DMS53 treated with DMSO at 0.1 percent for 48 hours (cell line): ENCODE measurements at regions not wholly inside any gene's neighbourhood (a gene's known extent, or its start where the extent isn't known, plus 50 kb on each side); places are given as distances from the start of the nearest gene placed in this dataset.

Experiments
- DNase-seq: peaks from one replicate; lab custom pipeline; 2025; ENCODE audit not compliant: unreplicated experiment; lab: John Stamatoyannopoulos, UW

DNA sequence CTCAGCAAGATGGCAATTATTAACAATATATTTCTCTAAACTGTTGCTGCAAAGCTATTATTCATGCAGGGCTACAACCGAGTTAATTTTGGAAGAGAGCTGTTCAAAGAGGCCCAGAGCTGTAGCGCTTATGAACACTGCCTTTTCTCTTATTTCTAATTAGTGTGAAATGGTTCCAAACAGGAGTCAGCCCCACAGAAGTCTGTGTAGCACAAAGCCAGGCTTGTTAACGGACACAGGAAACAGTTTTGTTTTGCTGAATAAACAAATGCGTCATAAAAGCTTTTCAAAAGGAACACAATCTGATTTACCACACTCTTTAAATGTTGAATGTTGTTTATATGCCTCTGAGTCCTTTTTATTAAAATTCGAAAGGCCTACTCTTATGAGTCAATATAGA is 396.5 kb downstream of the ANXA1 start:
- no peak for DNase-seq

DNA sequence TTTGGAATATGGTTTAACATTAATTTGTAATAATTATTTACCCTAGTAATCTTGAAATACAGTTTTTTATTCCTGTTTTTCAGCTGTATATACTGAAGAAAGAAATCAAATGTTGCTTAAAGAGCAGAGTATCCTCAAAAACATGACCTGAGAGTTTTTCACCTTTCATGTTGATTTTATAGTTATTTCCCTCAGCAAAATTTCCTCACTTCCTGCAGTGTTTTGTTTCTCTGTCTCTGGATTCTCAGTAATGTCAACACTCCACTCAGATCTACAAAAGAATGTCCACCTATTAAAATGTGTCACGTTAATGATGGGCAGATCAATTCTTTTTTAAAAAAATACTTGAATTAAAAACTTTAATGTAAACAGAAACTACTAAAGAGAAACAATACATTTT is 398.3 kb downstream of the ANXA1 start:
- peak; percentile 47 for DNase-seq

DNA sequence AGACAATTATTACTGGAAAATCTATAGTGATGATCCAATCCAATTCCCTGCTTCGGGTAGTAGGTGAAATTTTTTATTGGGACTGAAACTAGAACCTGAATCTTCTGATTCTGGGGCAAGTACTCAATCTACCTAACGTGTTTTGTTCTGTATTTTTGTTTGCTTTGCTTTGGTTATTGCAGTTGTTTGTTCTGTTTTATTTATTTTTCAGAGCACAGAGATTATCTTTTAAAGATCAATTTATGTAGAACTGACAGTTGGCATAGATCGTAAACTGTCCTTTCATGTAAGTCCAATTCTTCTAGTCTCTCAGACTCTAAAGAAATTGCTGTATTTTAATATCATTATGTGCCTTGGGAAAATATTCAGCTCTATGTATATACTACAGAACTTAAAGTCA is 401.6 kb downstream of the ANXA1 start:
- DNase-seq: no peak

DNA sequence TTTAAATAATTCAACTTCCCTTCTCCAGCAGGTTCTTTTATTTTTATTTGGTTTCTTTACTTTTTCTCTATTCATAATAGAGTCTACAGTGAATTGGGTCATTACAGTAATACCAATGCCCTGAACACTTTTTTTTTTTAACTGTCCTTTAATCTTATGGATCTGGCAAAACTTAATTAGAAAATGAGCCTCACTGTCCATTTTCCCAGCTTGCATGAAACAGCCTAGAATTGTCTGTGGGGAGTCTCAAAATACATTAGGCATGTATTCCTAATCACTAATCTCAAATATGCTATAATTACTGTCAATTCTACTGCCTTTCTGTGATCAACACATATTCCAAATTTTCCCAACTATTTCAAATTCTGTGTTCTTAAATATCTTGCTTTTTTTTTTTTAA is 406.8 kb downstream of the ANXA1 start:
- no peak for DNase-seq

DNA sequence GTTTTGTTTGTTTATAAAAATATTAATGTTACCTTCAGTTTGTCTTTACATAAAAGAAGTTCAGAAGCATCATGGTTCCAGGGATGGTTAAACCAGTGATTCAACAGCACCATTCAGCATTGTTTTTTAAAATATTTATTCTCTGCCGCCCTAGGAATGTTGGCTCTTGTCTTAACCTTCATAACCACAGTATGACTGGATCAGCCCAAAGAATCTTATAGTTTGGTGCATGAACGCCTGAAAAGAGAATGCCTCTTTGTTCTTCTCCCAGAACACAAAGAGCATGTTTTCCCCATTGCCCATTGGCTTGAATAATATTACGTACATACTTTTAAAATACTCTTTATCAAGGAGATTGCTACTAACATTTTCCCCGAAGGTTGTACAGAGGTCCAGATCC is 413.4 kb downstream of the ANXA1 start:
- no peak for DNase-seq

DNA sequence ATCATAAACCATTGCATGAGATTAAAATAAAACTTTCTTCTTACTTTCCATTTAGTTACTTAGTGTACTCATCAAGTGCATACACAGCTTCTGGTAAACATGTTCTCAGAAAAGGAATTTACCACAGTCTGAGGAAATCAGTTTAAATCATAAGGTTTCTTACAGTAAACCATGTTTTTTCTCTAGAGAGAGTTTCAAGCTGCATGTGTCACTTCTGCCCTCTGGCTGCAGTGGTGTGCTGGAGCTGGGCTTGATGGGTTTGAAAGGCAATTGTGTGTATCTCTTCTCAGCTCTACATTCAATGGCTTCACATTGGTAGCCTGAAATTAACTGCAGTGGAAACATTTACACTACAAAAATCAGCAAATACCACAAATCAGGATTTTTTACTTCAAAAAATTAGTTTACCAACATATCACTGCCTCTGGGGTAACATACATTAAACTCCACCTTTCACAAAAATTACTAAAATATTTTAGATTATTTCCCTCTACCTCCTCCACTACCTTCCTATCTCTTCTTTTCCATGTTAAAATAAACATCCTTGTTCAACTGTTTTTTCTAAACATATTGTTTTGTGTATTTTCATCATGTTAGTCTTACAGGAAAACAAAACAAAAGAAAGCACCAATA is 414.3 kb downstream of the ANXA1 start:
- peak; percentile 36 for DNase-seq

DNA sequence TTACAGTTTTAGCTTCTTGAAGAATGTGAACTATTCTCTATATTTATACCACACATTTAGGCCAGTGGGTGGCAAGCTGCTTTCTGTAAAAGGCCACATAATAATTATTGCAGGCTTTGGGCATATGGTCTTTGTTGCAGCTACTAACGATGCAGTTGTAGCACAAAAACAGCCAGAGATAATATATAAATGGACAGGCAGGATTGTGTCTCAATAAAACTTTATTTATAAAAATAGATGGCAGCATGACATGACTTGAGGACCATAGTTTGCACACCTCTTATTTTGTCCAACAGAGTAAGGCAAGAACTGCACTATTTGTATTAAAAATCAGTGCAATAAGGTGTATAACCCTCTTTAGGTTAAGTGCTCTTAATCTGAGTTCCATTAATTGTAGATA is 415.0 kb downstream of the ANXA1 start:
- DNase-seq: no peak

DNA sequence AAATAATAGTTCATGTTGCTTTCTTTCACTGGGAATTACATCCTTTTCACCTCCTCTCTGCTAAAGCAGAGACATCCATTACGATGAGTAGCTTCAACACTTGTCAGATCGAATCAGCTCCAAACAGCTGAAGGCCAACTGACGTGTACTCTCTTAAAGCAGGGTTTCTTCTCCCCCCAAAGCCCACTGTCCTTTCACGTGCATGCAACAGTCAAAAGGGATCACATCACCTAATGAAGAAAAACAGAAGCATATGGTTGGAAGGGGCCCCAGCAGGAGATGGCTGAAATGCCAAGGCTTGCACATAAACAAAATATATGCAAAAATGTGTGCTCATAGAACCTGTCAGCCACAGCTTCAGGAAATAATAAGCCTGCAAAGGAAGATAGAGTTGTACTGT is 421.6 kb downstream of the ANXA1 start:
- DNase-seq: no peak

DNA sequence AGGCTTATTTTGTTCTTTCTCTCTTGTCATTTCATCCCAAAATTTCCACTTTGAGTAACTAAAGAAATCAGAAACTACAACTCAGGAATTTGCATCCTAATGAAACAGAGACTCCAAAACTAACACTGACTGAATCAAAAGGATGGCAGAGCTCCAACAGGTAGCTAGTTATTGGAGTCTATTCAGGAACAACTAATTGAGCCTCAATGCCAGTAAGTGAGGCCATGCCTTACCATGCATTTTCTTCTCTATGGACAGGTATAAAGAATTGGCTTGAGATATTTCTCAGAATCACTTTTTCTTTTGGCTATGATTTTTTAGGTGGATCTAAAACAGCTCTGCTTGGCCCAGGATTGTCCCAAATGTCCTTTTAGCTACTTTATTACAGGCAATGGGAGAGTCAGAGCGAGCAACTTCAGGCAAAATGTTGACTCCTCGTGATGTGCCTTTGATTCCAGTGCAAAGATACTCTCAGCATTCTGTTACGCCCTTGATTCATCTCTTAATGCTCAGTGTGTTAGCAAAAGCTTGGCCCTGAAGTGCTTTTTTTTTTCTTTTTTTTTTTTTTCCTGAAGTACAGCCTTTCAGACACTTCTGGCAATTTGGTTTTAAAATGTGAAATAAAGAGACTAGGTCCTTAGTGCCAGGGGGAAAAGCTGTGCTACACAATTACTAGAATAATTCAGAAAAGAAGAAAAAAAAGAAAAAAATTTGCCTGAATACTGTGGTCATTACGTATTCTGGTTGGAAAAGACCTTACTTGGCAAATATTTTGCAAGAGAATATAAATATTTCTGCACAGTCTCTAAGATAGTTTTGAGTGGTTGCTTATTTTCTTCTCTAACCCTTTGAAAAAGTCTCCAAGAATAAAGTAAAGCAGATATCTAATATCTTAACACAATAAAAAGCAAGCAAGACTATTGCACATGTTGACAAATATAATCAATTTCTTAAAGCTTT is 423.7 kb downstream of the ANXA1 start:
- no peak for DNase-seq

DNA sequence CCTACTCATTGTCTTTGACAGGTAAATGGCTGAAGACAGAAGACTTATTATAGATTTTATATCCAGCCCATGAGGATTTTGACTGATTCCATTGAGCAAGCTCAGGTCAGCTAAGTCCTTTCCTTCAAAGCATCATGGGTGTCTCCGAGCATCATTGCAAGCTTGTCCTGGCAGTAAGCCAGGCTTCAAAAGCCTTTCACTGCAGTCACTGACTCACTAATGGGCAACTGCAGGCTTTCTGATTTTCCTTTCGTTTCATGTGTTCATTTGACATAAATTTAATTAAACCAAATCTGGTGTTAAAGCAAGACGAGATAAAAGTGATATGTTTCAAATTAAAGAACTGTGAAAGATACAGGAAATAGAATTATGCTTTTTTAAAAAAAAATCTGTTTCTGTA is 426.2 kb downstream of the ANXA1 start:
- DNase-seq: no peak

DNA sequence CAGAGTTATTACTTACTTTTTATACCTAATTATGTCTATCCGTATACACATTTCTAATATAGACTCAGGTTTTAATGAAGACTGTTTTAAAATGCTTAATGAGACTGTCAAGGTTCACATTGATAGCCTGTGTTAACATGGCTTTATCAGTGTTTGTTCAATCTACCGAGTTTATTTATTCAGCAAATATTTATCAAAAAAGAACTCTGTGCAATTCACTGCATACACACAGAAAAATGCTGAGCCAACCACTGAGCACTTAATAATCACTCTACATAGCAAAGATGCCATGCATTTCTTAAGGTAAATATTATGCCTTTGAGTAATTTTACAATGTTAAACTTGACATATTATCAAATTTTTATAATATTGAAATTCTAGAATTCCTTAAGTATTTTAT is 428.2 kb downstream of the ANXA1 start:
- DNase-seq: peak; percentile 31

DNA sequence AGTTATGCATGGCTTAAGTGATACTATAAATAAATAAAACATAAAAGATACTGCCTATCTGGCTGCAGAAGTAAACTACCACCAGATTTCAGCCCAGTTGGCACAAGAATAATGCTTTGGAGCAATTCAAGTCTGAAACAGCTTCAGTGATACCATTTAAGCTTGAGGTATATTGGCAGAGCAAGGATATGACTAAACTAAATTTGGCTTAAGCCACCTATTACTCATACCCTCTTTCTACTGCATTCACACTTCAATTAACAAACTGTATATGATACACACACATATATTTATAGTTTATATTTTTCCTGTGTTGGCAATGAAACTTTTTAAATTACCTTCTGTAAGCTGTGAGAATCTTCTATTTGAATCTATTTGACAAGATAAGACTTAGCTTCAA is 431.9 kb downstream of the ANXA1 start:
- DNase-seq: no peak

DNA sequence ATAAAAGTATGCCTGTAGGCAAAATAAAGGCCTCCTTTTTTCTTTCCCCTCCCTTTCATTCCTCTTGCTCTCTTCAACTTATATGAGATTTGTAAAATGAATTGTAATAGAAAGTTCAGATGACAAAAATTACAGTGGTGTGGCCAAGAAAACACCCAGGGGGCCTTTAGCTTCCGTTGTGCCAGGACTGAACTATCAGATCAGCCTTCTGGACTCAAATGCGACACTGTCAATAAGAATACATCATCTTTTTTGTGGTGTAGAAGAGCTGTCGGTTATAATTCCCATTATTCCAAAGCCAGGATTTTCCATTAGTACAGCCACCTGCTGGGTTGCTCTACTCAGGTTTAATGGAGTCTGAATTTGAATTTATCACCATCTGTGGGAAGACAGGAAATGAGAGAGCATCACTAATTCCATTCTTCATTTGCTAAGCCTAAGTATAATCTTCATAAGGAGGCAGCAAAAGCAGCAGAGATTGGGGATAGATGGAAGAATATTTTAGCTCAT is 443.4 kb downstream of the ANXA1 start:
- DNase-seq: no peak

DNA sequence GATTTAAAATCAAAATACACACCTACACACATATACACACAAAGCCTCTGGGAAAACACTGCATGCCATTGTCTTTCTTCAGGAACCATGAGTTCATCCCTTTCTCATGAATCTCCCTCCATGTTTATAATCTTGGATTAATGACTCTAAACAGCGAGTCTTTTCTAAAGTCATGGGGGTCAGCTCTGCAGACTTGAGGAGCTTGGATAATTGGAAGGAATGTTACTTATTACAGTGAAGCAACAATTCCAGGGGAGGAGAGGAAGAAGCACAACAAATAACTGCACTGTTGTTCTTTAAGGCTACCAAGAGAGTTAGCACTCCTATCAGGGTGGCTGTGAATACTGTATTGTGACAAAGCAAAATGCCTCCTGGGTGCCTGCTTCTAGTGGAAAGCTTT is 444.7 kb downstream of the ANXA1 start:
- DNase-seq: no peak

DNA sequence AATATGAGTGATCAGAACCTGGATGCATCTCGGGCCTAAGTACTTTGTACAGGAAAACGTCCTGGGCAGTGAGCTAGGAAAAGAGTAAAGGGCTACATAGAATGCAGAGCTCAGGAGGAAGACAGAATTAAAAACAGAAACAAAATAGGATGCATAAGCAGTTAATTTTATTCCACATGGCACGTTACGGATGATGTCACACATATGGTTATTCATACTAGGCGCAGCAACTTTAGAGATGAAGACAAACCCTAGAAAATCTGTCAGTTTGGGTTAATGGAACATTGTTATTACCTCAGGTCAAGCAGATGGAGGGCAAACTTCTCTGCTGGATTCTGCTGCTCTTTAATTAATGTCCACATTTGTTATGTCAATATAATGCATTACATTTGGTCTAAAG is 445.4 kb downstream of the ANXA1 start:
- no peak for DNase-seq

DNA sequence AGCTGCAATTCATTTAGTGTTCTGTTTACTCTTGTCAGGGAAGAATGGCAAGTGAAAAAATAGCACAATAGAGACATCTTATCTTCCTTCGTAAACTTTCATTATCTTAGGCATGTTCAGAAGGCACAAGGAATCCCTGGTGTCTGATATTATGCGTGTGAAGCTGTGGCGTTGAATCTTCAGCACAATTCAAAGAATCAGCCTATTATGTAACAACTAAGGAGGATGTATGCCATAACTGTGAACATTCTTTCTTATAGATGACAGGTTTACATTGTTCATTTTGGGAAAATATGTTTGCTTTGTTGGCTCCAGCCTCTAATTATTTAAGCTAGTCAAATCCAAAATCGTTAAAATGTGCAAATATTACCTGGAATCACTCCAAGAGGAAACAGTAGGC is 446.1 kb downstream of the ANXA1 start:
- DNase-seq: no peak

DNA sequence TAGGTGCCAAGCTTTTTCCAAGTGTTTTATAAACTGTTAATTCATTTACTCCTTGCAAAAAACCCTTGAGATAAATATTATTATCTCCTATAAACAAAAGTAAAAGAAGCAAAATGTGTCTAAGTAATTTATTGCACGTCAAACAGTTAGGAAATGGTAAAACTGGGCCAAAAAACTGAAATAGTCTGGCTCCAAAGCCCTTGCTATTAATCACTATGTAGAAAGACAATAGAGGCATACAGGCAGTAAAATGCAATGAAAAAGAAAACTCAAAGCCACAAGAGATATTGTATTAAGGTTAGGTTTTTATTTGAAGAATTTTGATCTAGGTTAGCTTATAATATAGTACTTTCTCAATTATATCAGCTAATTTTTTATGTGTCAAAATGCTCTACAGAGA is 457.7 kb downstream of the ANXA1 start:
- no peak for DNase-seq

DNA sequence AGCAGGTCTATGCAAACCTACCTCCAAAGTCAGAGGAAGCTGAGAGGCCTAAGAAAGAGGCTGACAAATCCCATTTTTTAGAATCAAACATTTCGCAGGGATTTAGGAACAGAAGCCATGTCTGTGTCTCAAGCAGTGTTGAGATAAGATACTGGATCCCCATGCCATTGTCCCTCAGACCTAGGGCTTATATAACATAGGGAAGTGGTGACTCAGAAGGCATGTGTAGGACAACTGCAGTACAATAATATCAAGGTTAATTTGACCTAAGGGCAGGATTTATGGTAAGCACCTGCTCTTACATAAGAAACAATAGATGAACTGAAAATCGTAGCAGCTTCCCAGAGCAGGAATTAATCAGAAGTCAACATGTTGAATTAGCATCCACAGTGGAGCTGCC is 459.4 kb downstream of the ANXA1 start:
- DNase-seq: no peak

DNA sequence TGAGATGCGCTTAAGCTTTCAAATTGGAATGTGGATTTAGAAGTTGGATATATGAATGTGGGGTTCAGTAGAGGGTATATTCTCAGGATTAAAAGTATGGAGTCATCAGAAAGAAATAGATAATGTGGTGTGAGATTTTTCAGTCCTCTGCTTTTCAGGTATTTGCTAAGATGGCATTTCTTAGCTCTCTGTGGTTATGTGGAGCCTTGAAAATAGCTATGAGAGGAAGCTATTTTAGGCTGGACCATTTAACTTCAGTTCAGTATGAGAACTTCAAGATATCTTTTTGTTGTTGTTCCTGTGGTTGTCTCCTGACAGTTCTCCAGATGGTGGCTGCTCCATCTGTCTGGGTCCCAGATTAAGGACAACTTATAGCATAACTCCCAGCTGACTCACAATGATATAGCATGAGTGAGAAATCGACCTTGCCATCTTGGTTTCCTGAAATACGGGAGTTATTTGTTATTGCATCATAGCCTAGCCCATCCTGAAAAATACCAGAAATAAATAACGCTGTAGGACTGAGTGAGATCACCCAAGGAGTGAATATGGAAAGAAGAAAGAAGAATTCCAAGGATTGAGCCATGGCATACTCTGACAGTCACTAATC is 461.5 kb downstream of the ANXA1 start:
- DNase-seq: no peak

DNA sequence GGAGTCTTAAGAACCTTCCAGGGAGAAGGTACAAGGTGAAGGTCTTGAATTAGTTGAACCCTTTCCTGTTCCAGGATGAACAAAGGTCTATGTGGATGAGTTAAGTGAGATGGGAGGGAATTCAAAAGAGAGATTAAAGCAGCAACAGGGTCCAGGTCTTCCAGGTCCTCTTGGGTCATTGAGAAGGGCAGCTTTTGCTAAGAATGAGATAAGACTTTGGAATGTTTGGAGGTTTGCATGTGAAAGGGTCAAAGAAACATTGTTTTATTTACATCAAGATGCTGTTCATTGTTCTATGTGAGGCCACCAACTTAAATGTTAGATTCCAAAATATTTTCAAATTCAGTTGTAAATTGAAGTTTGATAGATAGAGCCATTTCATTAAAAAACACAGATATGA is 463.9 kb downstream of the ANXA1 start:
- no peak for DNase-seq

DNA sequence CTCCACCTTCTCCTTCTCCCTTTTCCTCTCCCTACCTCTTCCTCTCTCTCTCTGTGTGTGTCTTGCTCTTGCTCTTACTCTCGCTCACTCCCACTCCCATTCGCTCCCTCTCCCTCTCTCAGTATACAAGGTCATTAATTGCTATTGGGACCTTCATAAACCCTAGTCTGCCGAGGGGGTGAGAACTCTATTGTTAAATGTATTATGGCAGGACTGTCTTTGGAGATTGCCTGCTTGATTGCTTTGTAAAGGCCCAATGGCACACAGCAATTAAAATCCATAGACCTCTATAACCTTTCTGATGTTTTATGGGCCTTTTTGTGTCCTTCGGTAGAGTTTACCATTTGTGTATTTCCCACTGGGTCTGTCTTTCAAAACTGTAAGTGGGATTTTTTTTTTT is 465.9 kb downstream of the ANXA1 start:
- no peak for DNase-seq

DNA sequence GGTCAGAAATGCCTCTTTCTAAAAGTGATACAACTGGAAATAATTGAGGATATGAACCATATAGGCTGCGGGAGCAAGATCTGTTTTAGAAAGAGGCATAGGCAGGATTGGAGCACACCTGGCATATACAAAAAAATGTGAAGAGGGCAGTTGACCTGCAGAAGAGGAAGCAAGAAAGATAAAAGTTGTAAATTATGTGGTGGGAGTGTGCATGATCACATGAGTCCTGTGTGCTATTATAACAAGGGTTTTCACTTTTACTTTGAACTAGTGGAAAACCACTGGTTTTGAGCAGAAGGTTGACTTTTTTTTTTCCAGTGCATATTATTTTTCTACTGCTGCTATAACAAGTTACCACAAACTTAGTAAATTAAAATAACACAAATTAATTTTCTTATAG is 489.3 kb downstream of the ANXA1 start:
- DNase-seq: no peak
